ENCODE measurements at regions not wholly inside any gene's neighbourhood (a gene's known extent, or its start where the extent isn't known, plus 50 kb on each side); places are given as distances from the start of the nearest gene placed in this dataset.

- no peak for DNase-seq (ENCODE audit: extremely low read depth, low read depth)
- TF ChIP-seq CTCF (IDR thresholded peaks at IDR 0.05; ENCODE audit: low read depth, low read length) = no peak
Observed at GRCh38 chr9:7338586-7339281, 460.8 kb downstream of the DMAC1 start.

- TF ChIP-seq CTCF (IDR thresholded peaks at IDR 0.05; ENCODE audit: low read depth, low read length) = no peak
- DNase-seq (ENCODE audit: extremely low read depth, low read depth) = no peak
Observed at GRCh38 chr9:7336356-7337065, 463.1 kb downstream of the DMAC1 start.

GRCh38 chr9:7333719-7334118 is 465.9 kb downstream of the DMAC1 start:
- no peak for DNase-seq (ENCODE audit: extremely low read depth, low read depth)
- TF ChIP-seq CTCF (IDR thresholded peaks at IDR 0.05; ENCODE audit: low read depth, low read length) = no peak

- no peak for TF ChIP-seq CTCF (IDR thresholded peaks at IDR 0.05; ENCODE audit: low read depth, low read length)
- no peak for DNase-seq (ENCODE audit: extremely low read depth, low read depth)
Observed at GRCh38 chr9:7332780-7333179, 466.8 kb downstream of the DMAC1 start.

GRCh38 chr9:7328453-7328852 is 471.1 kb downstream of the DMAC1 start:
- TF ChIP-seq CTCF (IDR thresholded peaks at IDR 0.05; ENCODE audit: low read depth, low read length) = no peak

GRCh38 chr9:7325995-7326394 is 473.6 kb downstream of the DMAC1 start:
- no peak for TF ChIP-seq CTCF (IDR thresholded peaks at IDR 0.05; ENCODE audit: low read depth, low read length)
- no peak for DNase-seq (ENCODE audit: extremely low read depth, low read depth)

More at GRCh38 chr9:7328453-7328852, 471.1 kb downstream of the DMAC1 start:
- no peak for DNase-seq (ENCODE audit: extremely low read depth, low read depth)

GRCh38 chr9:7324152-7324598 is 475.4 kb downstream of the DMAC1 start:
- TF ChIP-seq CTCF (IDR thresholded peaks at IDR 0.05; ENCODE audit: low read depth, low read length) = no peak
- DNase-seq (ENCODE audit: extremely low read depth, low read depth) = no peak
